Lung (tissue), 11 donors: ENCODE measurements at regions not wholly inside any gene's neighbourhood (a gene's known extent, or its start where the extent isn't known, plus 50 kb on each side); places are given as distances from the start of the nearest gene placed in this dataset.

ENCODE experiments used
- ATAC-seq: fragments of 200-7000 bp; cut with Tn5 transposase; one replicate; pipeline ENCODE4 v1.9.1; 2020; ENCODE audit warnings: moderate number of reproducible peaks; ENCODE audit not compliant: insufficient read depth, low FRiP score
- DNase-seq, 3 donors: peaks; one replicate each; pipeline ENCODE4 v3.0.0-alpha.2; 2013 to 2017
- H3K27ac ChIP-seq, 2 donors: one replicate each; pipeline ENCODE4 v1.5.1; 2013; ENCODE audit warnings: mild to moderate bottlenecking in 2 of 2, moderate library complexity in 2 of 2, control low read depth in 1 of 2, inconsistent platforms in 1 of 2, low read depth in 1 of 2, low read length in 1 of 2
- H3K27me3 ChIP-seq, 3 donors: one replicate each; pipeline ENCODE4 v1.5.1; 2013; ENCODE audit warnings: low read length in 2 of 3; ENCODE audit not compliant: control insufficient read depth in 3 of 3, insufficient read depth in 3 of 3
- H3K36me3 ChIP-seq, 4 donors: one replicate each; pipeline ENCODE4 v1.5.1; 2013; ENCODE audit warnings: low read length in 4 of 4, mild to moderate bottlenecking in 1 of 4, moderate library complexity in 1 of 4; ENCODE audit not compliant: control insufficient read depth in 4 of 4, insufficient read depth in 4 of 4
- H3K4me1 ChIP-seq, 5 donors: one replicate each; pipeline ENCODE4 v1.5.1; 2013; ENCODE audit warnings: low read length in 5 of 5, mild to moderate bottlenecking in 2 of 5, moderate library complexity in 1 of 5; ENCODE audit not compliant: control insufficient read depth in 5 of 5, insufficient read depth in 5 of 5
- H3K4me3 ChIP-seq: one replicate; pipeline ENCODE4 v1.5.1; 2013; ENCODE audit warnings: mild to moderate bottlenecking, control low read depth, moderate library complexity
- H3K9ac ChIP-seq, 2 donors: one replicate each; pipeline ENCODE4 v1.5.1; 2013; ENCODE audit warnings: low read length in 2 of 2, control low read depth in 1 of 2; ENCODE audit not compliant: insufficient read depth in 1 of 2
- H3K9me3 ChIP-seq, 4 donors: one replicate each; pipeline ENCODE4 v1.5.1; 2013; ENCODE audit warnings: low read length in 3 of 4, mild to moderate bottlenecking in 1 of 4, moderate library complexity in 1 of 4; ENCODE audit not compliant: control insufficient read depth in 4 of 4, insufficient read depth in 3 of 4
- CTCF ChIP-seq: IDR thresholded peaks from 2 replicates; pipeline ENCODE4 v1.5.1; 2012; ENCODE audit warnings: mild to moderate bottlenecking; ENCODE audit errors: control extremely low read depth, extremely low read depth
- WGBS, 2 donors: extraction: QIAGEN DNeasy Blood & Tissue Kit; methylation state at CpG; one replicate each; pipeline ENCODE4 v1.1.7; 2013; 5-methylcytosine and 5-hydroxymethylcytosine counted together
- donor health status: control.
- donor health status: control.
- donor health status: Bipolar disorder and iron deficiency.
- donor health status: healthy.
- donor health status: DM: yes; HTN: yes; CAD: no.

DNA sequence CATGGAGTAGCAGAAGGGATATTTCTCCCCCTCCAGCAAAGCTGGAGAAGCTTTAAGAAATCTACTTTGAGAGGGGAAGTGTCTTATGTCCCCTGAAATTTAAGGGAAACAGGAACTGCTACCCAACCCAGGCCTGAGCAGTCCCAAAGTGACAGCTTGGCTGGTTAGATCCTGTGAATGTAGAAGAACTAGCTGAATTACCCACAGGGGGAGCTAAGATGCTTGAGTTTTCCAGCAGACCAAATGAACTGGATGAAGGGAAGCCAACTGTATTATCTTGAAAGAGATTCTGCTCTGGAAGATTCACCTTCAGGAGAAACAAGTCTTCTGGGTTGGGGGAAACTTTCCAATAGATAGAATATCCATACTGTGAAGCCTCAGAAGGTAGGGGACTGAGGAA, 303.3 kb upstream of the MMS22L start:
- ATAC-seq (no peak), DNase-seq (peak in 2 of 3 donors; percentile 36 to 62)
- Histone ChIP-seq H3K9me3 (no peaks in the 10 kb centered on the region), H3K27me3 (no peaks in the 10 kb centered on the region), H3K4me3 (no peak overlapping the region), H3K27ac (no peak overlapping the region), H3K4me1 (no peaks in the 10 kb centered on the region), H3K9ac (no peak overlapping the region), H3K36me3 (no peaks in the 10 kb centered on the region)
- no peak for TF ChIP-seq CTCF

DNA sequence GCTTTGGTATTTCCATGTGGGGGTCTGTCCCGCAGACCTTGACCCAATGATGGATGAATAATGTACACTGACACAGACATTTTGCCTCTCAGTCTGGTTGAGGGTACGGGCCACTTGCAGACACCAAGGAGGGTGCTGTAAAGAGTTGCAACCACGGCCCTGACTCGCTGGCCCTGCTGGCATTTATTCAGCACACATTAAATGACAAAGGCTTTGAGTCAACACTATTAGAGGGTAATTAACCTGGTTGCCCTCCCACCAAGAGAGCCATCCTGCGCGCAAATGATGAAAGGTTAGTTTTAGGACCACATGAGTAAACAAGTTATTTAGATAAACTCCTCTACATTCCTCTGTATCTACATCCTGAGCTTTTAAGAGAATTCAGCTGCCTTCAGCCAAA, 308.9 kb upstream of the MMS22L start:
- WGBS, 2 donors = 35 to 47% methylated on average over 6 of the region's 6 CpGs
- H3K27ac ChIP-seq = no peak overlapping the region
- no peak overlapping the region for H3K4me3 ChIP-seq
- H3K9ac ChIP-seq = no peak overlapping the region
- DNase-seq (no peak), ATAC-seq (no peak)
- H3K27me3 ChIP-seq = no peaks in the 10 kb centered on the region
- no peaks in the 10 kb centered on the region for H3K36me3 ChIP-seq
- H3K4me1 ChIP-seq = peaks cover 0 to 3% (median 0%) of the 10 kb centered on the region in 5 donors
- TF ChIP-seq CTCF = no peak
- no peaks in the 10 kb centered on the region for H3K9me3 ChIP-seq

DNA sequence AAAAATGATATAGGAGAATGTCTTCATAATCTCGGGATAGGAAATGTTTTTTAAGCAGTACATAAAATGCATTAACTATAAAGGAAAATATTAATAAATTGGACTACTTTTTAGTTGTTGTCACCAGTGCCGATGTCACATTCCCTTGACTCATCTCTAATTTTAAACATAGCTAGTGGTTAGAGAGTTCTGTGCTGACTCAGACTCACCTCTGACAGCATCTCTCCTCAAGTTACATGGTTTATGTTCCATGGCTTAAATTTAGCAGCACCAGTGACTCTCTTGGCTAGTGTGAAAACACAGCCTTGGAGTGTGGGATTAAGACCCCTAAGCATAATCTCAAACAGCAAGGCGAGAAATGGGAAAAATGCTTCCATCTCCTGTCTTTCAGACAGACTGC, 311.8 kb upstream of the MMS22L start:
- 81 to 86% methylated on average over 3 of the region's 3 CpGs for whole genome bisulfite sequencing, 2 donors
- Histone ChIP-seq H3K36me3 (no peaks in the 10 kb centered on the region), H3K9ac (no peak overlapping the region), H3K4me3 (no peak overlapping the region), H3K27me3 (no peaks in the 10 kb centered on the region), H3K27ac (peak overlapping the region in 1 of 2 donors; percentile 66), H3K9me3 (no peaks in the 10 kb centered on the region), H3K4me1 (peaks cover 0 to 3% (median 0%) of the 10 kb centered on the region in 5 donors)
- DNase-seq = no peak
- no peak for ATAC-seq
- TF ChIP-seq CTCF = no peak

GRCh38 chr6:97621111-97621510, 338.1 kb upstream of the MMS22L start:
- TF ChIP-seq CTCF = no peak
- ATAC-seq = no peak

More at GRCh38 chr6:97621111-97621510, 338.1 kb upstream of the MMS22L start:
- Histone ChIP-seq H3K36me3 (no peaks in the 10 kb centered on the region), H3K27ac (no peak overlapping the region), H3K4me3 (no peak overlapping the region), H3K27me3 (no peaks in the 10 kb centered on the region), H3K4me1 (no peaks in the 10 kb centered on the region), H3K9me3 (no peaks in the 10 kb centered on the region), H3K9ac (no peak overlapping the region)
- no peak for DNase-seq
